K562 (cell line): ENCODE measurements at regions not wholly inside any gene's neighbourhood (a gene's known extent, or its start where the extent isn't known, plus 50 kb on each side); places are given as distances from the start of the nearest gene placed in this dataset.

Experiments
- BHLHE40 ChIP-seq: IDR thresholded peaks from 2 replicates; pipeline ENCODE4 v1.6.1; 2011; ENCODE audit warnings: low read length, improper control_type of control experiment
- CTCF ChIP-seq, 3 experiments: IDR thresholded peaks in 2 of 3; conservative IDR thresholded peaks in 1 of 3; 2 replicates each; pipeline ENCODE4 v1.5.1; 2011 to 2012; ENCODE audit warnings: low read length in 3 of 3, mild to moderate bottlenecking in 3 of 3, control low read depth in 2 of 3, improper control_type of control experiment in 1 of 3, inconsistent platforms in 1 of 3, low read depth in 1 of 3, mixed read lengths in 1 of 3, moderate library complexity in 1 of 3; ENCODE audit not compliant: insufficient read depth in 2 of 3
- FOXK2 ChIP-seq, 2 experiments: fragments of 450-650 bp; IDR thresholded peaks in 1 of 2; conservative IDR thresholded peaks in 1 of 2; 2 replicates each; pipeline ENCODE4 v1.6.1; 2016; ENCODE audit warnings: low read depth in 2 of 2, mild to moderate bottlenecking in 1 of 2
- IRF1 ChIP-seq: sonication (generic); formaldehyde crosslinking; IDR thresholded peaks from 2 replicates; pipeline ENCODE4 v1.8.0; 2022; ENCODE audit warnings: missing genetic modification reagents, mild to moderate bottlenecking, borderline replicate concordance
- MAX ChIP-seq: sonication (generic); formaldehyde crosslinking; IDR thresholded peaks from 2 replicates; pipeline ENCODE4 v1.9.0; 2022; ENCODE audit warnings: mild to moderate bottlenecking, missing genetic modification reagents
- TAF7 ChIP-seq: fragments of 450-650 bp; IDR thresholded peaks from 2 replicates; pipeline ENCODE4 v1.6.1; 2016; ENCODE audit warnings: missing genetic modification characterization, missing compliant biosample characterization

GRCh38 chr11:109677876-109678275 is 255.9 kb downstream of the C11orf87 start:
- TF ChIP-seq CTCF (IDR thresholded peaks at IDR 0.05 in 2 of 3, conservative IDR thresholded peaks at IDR 0.05 in 1 of 3; ENCODE audit: insufficient read depth in 2 of 3, low read depth in 1 of 3, low read length in 3 of 3) (no peak), IRF1 (CRISPR knock-in tag) (no peak), TAF7 (tag) (no peak), MAX (CRISPR knock-in tag) (no peak), FOXK2 (conservative IDR thresholded peaks at IDR 0.05 in 1 of 2, IDR thresholded peaks at IDR 0.05 in 1 of 2; ENCODE audit: low read depth in 2 of 2) (no peak), BHLHE40 (no peak)
